ENCODE measurements at regions not wholly inside any gene's neighbourhood (a gene's known extent, or its start where the extent isn't known, plus 50 kb on each side); places are given as distances from the start of the nearest gene placed in this dataset.

DNA sequence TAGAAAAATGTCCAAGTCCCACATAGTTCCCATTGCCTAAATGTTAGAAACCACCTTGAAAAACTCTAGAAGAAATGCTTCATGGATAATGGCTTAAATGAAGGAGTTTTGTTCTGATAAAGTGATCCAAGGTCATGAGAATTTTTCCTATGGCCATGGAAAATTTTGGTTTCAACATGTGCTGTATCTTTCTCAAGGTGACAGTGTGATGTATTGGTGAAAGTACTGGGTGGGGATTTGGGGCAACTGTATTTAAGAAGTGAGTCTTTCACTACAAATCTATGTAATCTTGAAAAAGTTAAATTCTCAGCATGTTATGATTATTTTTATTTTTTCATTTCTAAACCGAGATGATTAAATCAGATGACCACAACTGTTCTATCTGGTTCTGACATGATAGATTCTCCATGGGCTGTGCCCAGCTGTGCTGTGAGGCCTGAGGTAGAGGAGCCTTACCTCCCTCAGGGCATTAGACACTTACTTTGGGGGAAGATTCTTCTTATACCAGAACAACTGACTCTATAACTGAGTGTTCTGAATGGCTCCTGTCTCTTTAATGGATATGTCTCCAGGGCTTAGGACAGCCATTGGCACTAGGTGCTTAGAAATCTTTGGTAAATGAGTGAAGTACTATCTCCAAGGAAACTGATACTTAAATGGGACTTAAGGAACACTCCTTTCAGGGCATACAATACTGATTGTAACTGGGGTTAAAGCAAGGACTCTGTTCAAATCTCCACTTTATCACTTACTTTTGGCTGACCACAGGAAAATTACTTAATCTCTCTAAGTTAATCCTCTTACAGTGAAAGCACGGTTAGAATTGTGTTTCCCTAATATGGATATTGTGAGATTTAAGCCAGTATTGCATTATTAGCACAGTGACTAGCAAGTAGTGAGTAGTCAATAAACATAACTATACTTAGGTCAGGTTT lies 397.4 kb upstream of the MEF2C start:
- DNase-seq, result no peak

DNA sequence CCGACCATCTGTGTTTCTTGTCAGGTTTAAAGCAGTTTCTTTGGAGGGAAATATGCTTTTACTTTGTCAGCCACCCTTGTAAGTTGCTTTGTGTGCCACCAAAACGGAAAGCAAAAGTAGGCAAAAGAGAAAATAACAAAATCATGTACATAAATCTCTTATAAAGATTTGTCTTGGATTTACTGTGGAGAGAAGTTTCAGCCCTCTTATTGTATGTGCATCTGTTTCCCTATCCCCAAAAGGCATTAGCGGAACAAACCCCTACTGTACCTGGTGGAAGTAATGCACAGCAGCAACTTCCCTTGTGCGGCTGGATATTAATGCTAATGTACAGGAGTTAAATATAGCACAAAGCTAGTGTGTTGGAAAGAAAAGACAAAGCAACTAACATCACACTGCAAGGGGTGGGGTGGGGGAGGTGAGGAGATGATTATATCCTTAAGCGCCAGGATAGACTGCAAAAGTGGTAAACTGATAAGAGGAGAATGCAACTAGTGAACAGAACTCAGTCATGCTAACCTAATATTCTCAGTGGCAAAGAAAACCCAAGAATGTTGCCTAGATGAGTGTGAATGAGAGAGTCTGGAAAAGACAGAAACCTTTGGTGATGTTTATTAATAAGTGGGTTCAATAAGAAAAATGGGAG lies 396.5 kb upstream of the MEF2C start:
- no peak for DNase-seq

DNA sequence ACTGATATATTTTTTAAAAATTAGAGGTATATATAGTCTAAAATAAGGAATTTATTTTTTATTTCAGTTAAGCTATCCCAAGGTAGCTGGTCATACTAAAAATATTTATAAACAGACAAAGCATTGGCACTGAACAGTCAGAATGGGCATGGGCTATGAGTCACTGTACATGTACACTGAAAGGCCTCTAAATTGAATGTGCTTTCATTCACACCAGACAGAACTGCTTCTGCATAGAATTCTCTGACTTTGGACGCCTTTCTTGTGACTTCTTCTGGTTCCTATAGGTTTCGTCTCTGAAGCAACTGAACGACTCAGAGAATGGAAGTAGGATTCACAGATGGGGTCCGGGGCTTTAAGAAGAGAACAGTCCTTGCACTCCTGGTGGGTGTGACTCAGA lies 394.8 kb upstream of the MEF2C start:
- no peak for DNase-seq

DNA sequence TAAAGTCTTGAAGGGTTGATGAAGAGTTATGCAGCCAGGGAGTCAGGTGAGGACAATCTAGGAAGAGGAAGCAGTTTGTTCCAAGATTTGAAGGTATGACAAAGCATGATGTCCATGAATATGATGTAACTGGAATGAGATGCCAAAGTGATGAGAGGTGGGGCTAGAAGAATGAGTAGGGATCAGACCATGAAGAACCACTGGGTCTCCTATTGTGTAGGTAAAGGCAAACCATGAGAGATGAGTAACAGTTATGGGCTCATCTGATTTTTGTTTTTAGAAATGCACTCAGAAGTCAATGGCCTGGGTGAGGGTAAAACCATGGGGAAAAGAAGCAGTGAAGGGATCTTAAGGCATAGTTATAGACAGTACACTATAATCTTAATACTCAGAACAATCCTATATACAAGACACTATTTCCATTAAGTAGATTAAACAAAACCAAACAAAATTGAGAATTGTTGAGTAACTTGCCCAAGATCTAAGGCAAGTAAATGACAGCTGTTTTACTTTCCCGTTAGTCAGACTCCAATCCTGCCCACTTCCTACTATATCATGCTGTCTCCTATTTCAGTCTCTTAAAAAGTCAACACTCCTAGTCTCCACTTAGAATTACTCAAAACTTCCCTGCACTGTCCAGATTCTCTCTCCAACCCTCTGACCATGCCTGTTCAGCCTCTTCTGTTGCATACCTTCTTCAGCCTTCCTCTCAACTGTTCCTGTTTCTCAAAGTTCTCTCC lies 393.8 kb upstream of the MEF2C start:
- no peak for DNase-seq

DNA sequence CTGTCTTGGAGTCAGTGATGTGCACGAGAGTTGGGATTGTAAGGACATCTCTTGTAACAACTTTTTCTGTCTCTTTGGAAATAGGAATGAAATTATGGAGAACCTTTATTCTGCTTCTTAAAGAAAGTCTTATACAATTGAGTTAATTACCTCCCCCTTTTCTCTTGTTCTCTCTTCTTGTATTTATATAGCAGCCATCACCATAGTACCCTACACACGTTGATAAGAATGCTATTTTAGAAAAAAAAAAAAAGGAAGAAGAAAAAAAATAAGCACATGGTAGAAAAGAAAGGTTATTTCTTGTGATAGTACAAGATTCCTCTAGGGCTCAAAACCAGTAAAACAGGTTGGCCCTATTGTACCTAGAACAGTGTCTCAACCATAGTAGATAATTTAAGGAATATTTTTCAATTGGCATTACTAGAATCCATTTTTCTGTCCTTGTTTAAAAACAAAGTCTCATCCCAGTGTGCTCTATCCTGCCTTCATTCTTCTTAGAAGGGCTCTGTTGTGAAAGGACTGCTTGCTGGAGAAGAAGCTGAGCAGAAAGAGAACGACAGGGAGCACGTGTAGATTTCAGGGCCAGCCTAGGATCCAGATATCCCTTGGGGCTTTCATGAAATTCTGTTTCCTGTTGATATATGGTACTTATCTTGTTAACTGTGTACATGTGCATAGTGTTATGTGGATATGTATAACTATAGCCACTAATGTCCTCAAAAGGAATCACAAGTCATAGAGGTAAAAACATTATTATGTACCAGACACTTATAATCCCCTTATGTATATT lies 392.3 kb upstream of the MEF2C start:
- no peak for DNase-seq

DNA sequence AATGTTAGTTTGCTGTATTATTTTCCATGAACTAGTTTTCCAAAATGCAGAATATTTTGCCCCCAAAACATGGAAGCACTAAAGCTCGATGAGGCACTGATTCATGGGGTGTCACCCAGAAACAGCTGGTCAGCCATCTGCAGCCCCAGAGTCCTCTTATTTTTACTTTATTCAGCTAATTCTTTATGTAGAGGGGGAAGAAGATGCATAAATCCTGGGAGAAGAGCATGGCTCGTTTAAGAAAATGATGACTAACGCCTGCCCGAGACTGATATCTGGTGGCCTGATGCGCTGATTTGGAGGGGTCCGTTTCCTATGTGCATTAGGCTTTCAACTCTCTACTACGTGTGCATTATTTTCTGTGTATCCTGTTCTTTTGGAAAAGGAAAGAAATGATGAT lies 390.3 kb upstream of the MEF2C start:
- DNase-seq, result no peak

DNA sequence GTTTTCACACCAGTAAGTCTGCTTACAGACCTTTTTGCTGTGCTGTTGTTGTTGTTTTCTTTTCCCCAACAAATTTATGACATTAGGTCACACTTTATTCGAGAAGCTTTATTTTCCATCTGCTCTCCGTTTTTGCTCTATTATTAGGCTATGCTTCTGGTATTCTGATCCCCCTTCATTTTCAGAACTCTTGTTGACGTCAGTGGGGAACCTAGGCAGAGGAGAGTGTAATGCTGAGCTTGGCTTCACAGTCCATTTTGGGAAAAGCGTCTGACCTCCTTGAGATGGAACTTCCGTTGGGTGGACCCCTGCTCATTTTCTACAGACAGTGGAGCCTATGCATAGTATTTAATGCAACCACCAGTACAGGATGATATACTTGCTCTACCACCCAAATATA lies 387.9 kb upstream of the MEF2C start:
- DNase-seq, result no peak

DNA sequence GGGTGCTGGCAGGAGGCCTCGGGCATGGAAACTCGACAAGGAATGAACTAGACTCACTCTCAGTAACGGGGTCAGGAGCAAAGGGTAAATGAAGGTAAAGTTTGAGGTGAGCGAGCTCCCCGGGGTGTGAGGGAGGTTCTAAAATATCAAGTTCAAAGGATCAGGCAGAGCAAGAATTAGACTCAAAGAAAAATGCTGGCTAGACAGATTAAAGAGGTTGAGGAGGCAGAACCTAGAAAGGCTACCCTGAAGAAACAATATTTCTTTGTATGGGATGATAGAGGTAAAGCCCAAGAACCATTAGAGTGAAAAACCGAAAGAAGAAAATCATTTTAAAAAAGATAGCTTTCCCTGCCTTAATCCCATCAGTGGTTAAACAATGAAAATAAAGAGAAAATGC lies 386.7 kb upstream of the MEF2C start:
- no peak for DNase-seq

DNA sequence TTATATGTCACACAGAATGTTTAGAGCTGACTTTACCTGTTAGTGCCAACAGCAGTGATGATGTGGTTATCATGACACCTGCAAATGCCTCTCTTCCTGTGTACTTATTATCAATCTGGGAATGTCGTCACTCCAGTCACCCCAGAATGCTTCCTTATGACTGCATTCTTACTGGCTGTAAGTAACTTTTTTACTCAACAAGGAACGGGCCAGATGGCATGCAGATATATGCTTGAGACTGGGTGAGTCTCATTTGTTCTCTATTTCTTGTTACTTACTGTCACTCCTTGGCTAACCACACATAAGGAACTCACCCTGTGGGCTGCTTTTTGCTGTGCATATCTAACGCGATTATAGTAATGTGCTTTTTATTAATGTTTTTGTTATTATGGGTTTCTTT lies 385.5 kb upstream of the MEF2C start:
- DNase-seq, result no peak

DNA sequence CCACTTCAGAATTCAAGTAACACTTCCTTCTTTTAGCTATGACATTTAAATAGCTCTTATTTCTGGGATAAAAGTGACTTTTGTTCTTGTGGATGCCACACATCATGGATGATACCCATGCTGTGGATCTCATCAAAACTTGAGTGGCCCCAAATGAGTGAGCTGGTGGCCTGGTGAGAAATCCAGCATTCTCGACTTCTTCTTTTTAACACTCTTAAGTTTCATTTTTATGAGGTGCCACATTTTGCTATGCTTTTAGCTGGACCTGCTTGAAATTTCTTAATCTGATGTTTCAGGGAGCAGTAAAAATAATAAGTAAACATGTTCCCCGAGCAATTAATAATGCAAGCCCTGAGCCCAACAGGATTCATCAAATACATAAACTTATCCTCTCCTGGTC lies 384.8 kb upstream of the MEF2C start:
- DNase-seq, result no peak

DNA sequence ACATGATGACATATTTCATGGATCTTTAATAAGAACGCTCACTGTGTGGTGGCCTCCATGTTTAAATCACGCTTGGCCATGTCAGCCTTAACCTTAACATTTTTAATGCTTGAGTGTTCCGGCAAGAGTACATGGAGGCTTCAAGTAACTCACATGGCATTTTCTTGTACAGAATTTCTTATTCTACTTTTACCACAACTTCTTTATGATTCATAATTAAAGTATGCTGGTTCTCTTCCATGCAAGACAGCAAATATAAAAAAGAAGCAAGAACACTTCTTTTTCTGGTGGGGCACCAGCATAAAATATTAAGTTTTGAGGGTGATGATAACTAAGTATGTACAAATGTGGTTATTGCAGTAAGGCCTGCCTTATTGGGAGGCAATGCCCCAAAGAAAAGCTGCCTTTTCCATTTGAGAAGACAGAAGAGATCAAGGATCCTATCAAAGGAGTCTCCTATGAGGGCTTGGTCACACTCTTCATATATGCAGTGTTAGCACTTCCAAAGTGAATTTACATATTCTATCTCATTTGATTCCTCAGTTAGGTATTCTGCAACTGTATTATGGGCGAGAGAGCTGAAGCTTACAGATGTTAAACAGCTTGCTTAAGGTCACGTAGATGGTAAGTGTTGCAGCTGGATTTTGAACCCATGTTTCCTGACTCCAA lies 382.7 kb upstream of the MEF2C start:
- no peak for DNase-seq

DNA sequence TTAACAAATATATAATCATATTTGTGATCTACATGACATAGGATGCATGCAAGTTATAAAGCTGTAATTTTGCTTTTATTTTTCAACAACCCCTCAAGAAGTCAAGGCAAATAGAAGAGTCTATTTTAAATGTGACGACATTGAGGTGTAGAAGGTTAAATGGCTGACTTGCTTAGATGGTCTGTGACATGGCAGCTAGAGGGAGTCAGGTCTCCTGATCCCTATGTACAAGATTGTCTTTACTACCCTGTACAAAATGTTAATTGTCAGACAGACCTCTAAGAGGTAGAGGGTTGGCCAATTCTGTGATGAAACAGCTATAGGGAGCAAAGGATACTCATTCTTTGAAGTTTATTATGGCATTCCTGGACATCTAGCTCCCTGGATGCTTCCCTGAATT lies 380.9 kb upstream of the MEF2C start:
- DNase-seq, result no peak

DNA sequence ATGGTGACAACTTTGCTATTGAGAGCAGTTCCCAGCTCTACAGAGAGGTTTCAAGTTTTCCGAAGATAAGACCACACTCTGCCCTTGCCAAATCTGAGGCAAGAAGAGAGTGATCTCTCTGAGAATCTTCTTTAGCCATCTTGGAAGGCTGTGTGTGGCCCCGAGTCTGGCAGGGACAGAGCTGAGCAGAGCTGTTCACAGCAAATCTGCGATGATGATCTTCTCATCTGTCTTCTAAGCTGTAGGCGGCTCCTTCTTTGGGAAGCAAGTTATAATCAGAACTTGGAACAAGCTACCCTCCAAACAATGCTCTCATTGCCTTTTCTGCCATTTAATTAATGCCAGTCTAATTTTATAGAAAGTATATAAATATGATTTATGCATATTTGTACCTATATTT lies 379.0 kb upstream of the MEF2C start:
- DNase-seq, result no peak

DNA sequence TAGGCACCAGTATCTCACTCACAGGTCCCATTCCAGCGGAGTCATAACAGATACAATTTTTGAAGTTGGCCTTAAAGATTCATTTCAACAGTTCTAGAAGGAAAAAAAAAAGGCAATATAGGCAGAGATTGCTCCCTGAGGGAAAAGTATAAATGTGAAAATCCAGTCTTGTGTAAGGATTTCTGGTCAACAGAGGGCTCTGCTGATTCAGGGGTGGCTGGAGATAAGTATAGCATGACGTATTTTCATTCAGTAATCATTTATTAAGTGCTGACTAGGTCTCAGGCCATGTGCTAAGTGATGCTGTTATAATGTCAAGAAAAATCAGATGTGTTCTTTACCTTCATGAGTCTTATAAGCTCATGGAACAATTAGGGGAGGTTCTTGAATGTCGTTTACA lies 377.3 kb upstream of the MEF2C start:
- DNase-seq, result no peak

DNA sequence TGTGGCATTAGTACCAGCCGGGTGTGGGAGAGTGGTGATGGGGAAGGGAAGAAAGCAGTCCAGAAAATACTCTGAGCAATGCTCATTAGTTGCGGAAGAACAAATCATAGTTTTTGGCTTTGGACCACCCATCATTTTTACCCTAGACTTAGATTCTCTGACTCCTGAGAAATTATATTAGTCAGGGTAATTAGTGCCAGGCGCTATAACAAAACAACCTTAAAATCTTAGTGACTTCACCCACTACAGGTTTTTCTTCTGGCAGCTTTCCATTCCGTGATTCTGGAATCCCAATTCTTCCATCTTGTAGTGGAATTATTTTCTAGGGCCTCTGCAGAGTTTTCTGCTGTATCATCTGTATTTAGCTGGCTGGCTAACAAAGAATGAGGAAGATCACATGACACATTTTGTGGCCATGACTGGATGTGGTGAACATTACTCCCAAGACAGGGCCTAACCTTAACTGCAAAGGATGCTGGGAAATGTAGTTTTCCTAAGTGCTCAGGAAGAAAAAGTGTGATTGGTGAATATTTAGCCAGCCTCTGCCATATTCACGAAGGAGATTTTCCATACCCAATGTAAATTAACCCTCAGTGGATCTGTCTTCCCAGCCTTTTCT lies 373.0 kb upstream of the MEF2C start:
- DNase-seq, result no peak

DNA sequence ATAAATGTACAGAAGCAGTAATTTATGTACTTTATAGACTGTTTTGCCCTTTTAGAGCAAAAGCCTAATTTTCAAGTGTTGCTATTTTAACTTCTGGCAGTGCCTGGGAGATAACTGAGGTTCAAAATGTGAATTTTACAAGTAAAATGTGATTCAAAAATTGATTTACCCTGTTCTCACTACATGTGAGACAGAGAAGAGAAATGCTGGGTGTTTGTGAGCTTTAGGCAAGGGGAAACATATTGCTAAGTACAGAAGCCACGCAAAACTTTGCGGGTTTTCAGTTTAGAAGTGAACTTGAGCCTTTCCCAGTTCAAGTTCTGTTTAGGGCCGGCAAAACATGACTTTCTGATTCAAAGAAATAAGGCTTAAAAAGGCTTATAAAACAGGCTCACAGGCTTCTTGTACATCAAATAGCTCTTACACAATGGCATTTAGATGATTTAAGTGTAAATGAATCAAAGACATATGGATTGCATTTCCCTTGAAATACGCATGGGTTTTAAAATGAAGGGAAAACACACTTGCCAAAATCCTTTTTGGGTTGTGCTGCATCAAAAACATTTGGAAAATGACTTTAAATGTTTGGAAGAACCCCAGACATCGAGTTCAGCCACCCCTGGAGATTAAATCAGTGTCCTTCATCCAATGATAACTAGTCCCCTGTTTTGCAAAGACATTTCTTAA lies 370.8 kb upstream of the MEF2C start:
- DNase-seq, result no peak

DNA sequence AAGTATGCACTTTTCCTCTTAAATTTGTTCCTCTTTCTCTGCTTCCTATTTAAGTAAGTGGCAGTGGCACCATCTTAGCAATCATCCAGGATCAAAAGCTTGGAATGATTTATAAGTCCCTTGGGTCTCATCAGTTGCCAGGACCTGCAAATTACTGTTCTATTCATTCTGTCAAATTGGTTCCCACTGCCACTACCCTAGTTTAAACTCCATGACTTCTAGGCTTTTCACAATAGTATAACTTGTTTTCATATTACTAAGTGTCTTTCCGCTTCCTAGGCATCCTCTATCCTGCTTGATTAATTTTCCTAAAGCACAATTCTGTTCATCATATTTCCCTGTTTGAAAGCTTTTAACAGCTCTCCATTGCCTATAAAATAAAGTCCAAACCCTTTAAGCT lies 363.9 kb upstream of the MEF2C start:
- DNase-seq, result no peak

DNA sequence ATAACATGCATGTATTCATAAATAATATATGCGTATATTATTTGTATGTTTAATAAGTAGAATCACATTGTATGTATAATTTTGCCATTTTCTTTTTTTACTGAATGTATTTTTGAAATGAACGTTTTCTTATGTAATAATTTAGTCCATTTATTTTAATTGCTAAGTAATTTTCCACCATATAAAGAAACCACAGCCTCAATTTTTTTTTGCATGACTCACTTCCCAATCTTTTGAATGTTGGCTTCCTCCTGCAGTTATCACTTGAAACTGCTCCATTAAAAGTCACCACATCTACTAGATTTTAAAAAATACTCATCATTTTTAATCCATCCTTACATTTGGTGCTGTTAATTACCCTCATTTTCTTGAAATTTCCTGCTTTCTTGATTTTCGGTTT lies 363.3 kb upstream of the MEF2C start:
- DNase-seq, result no peak

DNA sequence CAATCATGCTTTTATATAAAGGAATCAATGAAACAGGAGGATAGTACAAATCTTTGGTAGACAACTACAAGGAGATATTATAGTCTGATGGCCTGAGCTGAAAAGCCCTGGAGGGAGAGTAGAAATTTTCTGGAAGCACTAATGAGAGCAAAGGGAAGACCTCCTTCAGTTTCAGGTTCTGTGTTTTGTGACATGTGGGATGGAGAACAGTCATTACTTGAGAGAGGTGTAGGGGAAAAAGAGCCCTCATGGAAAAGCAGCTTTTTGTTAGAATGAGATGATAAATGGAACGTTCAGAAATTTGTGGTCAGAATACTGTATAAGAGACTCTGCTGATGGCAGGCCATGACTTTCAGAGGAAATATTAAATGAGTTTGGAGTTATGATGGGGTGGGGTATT lies 360.6 kb upstream of the MEF2C start:
- DNase-seq, result no peak

DNA sequence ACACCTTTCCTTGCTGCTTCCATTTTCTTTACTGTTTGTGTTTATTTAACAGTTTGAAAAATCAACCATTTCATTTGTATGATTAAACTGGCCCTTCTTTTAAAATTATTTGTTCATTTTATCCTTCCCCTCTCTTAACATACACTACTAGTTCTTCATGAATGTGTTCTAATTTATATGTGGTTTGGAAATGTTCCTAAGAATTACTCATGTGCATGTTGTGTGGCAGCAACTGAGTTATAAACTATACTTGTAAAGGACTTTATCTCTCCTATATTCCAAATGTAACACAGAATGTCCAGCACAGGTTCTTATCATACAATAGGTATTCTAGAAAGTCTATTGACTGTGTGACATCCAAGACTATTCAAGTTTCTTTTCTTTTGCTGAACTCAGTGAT lies 358.2 kb upstream of the MEF2C start:
- DNase-seq, result no peak

DNA sequence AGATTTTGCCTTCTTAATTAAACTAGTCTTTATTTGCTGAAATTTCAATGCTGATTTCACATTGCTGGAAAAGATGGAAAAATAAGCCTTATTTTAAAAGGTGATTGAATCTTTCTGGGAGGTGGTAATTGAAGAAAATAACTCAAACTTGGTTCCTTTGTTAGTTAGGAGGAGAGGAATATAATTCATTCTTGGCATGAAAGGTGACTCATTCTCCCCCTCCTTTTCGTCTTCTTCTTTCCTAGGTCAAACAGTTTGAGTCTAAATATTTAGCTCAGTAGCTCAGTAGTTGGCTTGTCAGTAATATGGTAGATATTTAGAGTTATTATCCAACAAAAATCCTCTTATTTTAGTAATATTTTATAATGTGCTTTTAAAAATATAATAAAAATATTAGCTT lies 353.9 kb upstream of the MEF2C start:
- no peak for DNase-seq
